ENCODE measurements at regions not wholly inside any gene's neighbourhood (a gene's known extent, or its start where the extent isn't known, plus 50 kb on each side); places are given as distances from the start of the nearest gene placed in this dataset.

- DNase-seq (ENCODE audit: low read depth) = no peak
- TF ChIP-seq CTCF (IDR thresholded peaks at IDR 0.05; ENCODE audit: control insufficient read depth, insufficient read depth, low read depth, low read length, missing control alignments) = no peak
- no peak overlapping the region for H3K4me3 ChIP-seq (ENCODE audit: control insufficient read depth, low read depth, low read length)
Measured at GRCh38 chr15:38053776-38054175, 119.3 kb downstream of the TMCO5A start.

GRCh38 chr15:38054488-38054887 lies 120.0 kb downstream of the TMCO5A start:
- peak; percentile 66 for DNase-seq (ENCODE audit: low read depth)
- no peak for TF ChIP-seq CTCF (IDR thresholded peaks at IDR 0.05; ENCODE audit: control insufficient read depth, insufficient read depth, low read depth, low read length, missing control alignments)

GRCh38 chr15:38058596-38059075 lies 124.2 kb downstream of the TMCO5A start:
- H3K4me3 ChIP-seq (ENCODE audit: control insufficient read depth, low read depth, low read length) = no peak overlapping the region
- TF ChIP-seq CTCF (IDR thresholded peaks at IDR 0.05; ENCODE audit: control insufficient read depth, insufficient read depth, low read depth, low read length, missing control alignments) = no peak
- no peak for DNase-seq (ENCODE audit: low read depth)

More at GRCh38 chr15:38054488-38054887, 120.0 kb downstream of the TMCO5A start:
- no peak overlapping the region for H3K4me3 ChIP-seq (ENCODE audit: control insufficient read depth, low read depth, low read length)

DNA sequence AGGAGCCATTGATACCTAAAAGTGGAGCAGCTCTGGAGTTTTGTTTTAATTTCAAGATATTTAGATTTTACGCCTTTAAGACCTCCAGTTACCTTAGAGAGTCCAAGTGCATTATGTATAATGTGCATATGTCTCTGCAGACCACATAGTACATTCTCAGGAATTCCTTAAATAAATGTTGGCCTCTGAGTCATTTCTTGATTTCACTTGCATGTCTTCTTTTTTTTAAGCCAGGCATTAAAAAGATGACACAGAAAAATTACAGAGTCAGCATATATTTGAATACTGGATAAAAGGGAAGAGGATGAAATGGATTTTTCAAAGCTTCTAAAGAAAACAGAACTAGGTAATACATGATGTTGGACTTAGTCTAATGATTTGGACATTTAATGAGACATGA lies 125.2 kb downstream of the TMCO5A start:
- no peak for DNase-seq (ENCODE audit: low read depth)
- H3K4me3 ChIP-seq (ENCODE audit: control insufficient read depth, low read depth, low read length) = no peak overlapping the region
- TF ChIP-seq CTCF (IDR thresholded peaks at IDR 0.05; ENCODE audit: control insufficient read depth, insufficient read depth, low read depth, low read length, missing control alignments) = no peak

- DNase-seq (ENCODE audit: low read depth) = no peak
- H3K4me3 ChIP-seq (ENCODE audit: control insufficient read depth, low read depth, low read length) = no peak overlapping the region
- no peak for TF ChIP-seq CTCF (IDR thresholded peaks at IDR 0.05; ENCODE audit: control insufficient read depth, insufficient read depth, low read depth, low read length, missing control alignments)
Measured at GRCh38 chr15:38061856-38062649, 127.6 kb downstream of the TMCO5A start.

- H3K4me3 ChIP-seq (ENCODE audit: control insufficient read depth, low read depth, low read length) = no peak overlapping the region
- no peak for TF ChIP-seq CTCF (IDR thresholded peaks at IDR 0.05; ENCODE audit: control insufficient read depth, insufficient read depth, low read depth, low read length, missing control alignments)
- no peak for DNase-seq (ENCODE audit: low read depth)
Measured at GRCh38 chr15:38062696-38063095, 128.3 kb downstream of the TMCO5A start.

All from AG09309 (cell line).